Common myeloid progenitor, CD34-positive (primary cell): ENCODE measurements at regions not wholly inside any gene's neighbourhood (a gene's known extent, or its start where the extent isn't known, plus 50 kb on each side); places are given as distances from the start of the nearest gene placed in this dataset.

Experiments used
- CTCF ChIA-PET: fragments of 350-600 bp; sonication (Branson Sonifier 250); formaldehyde crosslinking; loops from one replicate; lab custom pipeline; 2021; ENCODE audit warnings: antibody characterized with exemption; lab: Charles Lee
- POLR2A ChIA-PET: fragments of 350-600 bp; sonication (Branson Sonifier 250); formaldehyde crosslinking; loops from one replicate; lab custom pipeline; 2021; ENCODE audit warnings: antibody characterized with exemption; lab: Charles Lee
- DNase-seq, 3 donors: peaks; one replicate each; pipeline versions ENCODE4 v3.0.0 to v3.0.0-alpha.2; 2013
- H3K27ac ChIP-seq, 2 experiments: 1 replicate in 1 of 2; 2 replicates in 1 of 2; pipeline ENCODE4 v1.7.0; 2013; ENCODE audit warnings: inconsistent platforms in 2 of 2, low read length in 2 of 2, mild to moderate bottlenecking in 2 of 2, low read depth in 1 of 2, moderate library complexity in 1 of 2; ENCODE audit not compliant: severe bottlenecking in 2 of 2, insufficient read depth in 1 of 2, poor library complexity in 1 of 2
- H3K27me3 ChIP-seq, 5 experiments: replicated peaks in 2 of 5; 1 replicate in 3 of 5; 2 replicates in 2 of 5; pipeline versions ENCODE4 v1.6.1 to v1.7.0; 2013; ENCODE audit warnings: low read length in 4 of 5, mild to moderate bottlenecking in 2 of 5, moderate library complexity in 2 of 5, inconsistent platforms in 1 of 5; ENCODE audit not compliant: insufficient read depth in 5 of 5, control insufficient read depth in 4 of 5
- H3K36me3 ChIP-seq, 4 experiments: 1 replicate in 2 of 4; 2 replicates in 2 of 4; pipeline versions ENCODE4 v1.6.1 to v1.7.0; 2013; ENCODE audit warnings: low read length in 3 of 4, control low read depth in 1 of 4, mild to moderate bottlenecking in 1 of 4; ENCODE audit not compliant: control insufficient read depth in 4 of 4, insufficient read depth in 4 of 4
- H3K4me1 ChIP-seq, 4 experiments: 1 replicate in 3 of 4; 2 replicates in 1 of 4; pipeline versions ENCODE4 v1.6.1 to v1.7.1; 2013; ENCODE audit warnings: low read length in 3 of 4, mild to moderate bottlenecking in 3 of 4, control low read depth in 1 of 4, inconsistent platforms in 1 of 4, moderate library complexity in 1 of 4; ENCODE audit not compliant: control insufficient read depth in 4 of 4, insufficient read depth in 4 of 4; ENCODE audit errors: control extremely low read depth in 1 of 4
- H3K4me3 ChIP-seq, 7 experiments: 1 replicate in 4 of 7; 2 replicates in 3 of 7; pipeline versions ENCODE4 v1.5.1 to v1.7.0; 2013; ENCODE audit warnings: mild to moderate bottlenecking in 7 of 7, low read length in 6 of 7, moderate library complexity in 6 of 7, inconsistent platforms in 2 of 7, low read depth in 2 of 7, control low read depth in 1 of 7; ENCODE audit not compliant: insufficient read depth in 4 of 7, control insufficient read depth in 1 of 7; ENCODE audit errors: extremely low read depth in 1 of 7
- H3K9me3 ChIP-seq, 5 experiments: 1 replicate in 4 of 5; 2 replicates in 1 of 5; pipeline versions ENCODE4 v1.6.1 to v1.7.1; 2013; ENCODE audit warnings: low read length in 4 of 5, mild to moderate bottlenecking in 2 of 5, inconsistent platforms in 1 of 5, low read depth in 1 of 5, moderate library complexity in 1 of 5; ENCODE audit not compliant: control insufficient read depth in 4 of 5, insufficient read depth in 2 of 5; ENCODE audit errors: control extremely low read depth in 1 of 5
- WGBS: methylation state at CpG from one replicate; pipeline ENCODE4 v1.1.5; 2013; ENCODE audit not compliant: insufficient coverage; 5-methylcytosine and 5-hydroxymethylcytosine counted together

- peaks cover 0 to 8% (median 3%) of the 10 kb centered on the region in 5 experiments for H3K9me3 ChIP-seq
- no peaks in the 10 kb centered on the region for H3K27me3 ChIP-seq
- H3K36me3 ChIP-seq: no peaks in the 10 kb centered on the region
- H3K4me1 ChIP-seq: peaks cover 4 to 15% (median 10%) of the 10 kb centered on the region in 4 experiments
- no peak overlapping the region for H3K4me3 ChIP-seq
- POLR2A ChIA-PET: interaction anchor here (0.7 kb wide), 1 partner anchor 11 kb away, joined by 3 read pairs; no protein-coding TSS in a partner anchor
- no peak overlapping the region for H3K27ac ChIP-seq
- no peak for DNase-seq
- CTCF ChIA-PET: no interaction called here
- no CpG with 5 or more reads among the region's 2 CpGs for WGBS
Observed at GRCh38 chr20:24070679-24071078, 82.1 kb upstream of the GGTLC1 start.

- Histone ChIP-seq H3K27ac (no peak overlapping the region), H3K9me3 (peaks cover 0 to 5% (median under 1%) of the 10 kb centered on the region in 5 experiments), H3K4me1 (peaks cover 4 to 25% (median 15%) of the 10 kb centered on the region in 4 experiments), H3K27me3 (no peaks in the 10 kb centered on the region), H3K4me3 (peak overlapping the region in 4 of 7 experiments; percentile 1 to 56 (median 50)), H3K36me3 (no peaks in the 10 kb centered on the region)
- 7% methylated on average over 5 of the region's 6 CpGs for WGBS
- ChIA-PET POLR2A (interaction anchor here (0.7 kb wide), 1 partner anchor 22 kb away, joined by 7 read pairs; no protein-coding TSS in a partner anchor), CTCF (interaction anchor here (1.1 kb wide), 1 partner anchor 11 kb away, joined by 3 read pairs; no protein-coding TSS in a partner anchor)
- DNase-seq: peak; percentile 23 to 78 (median 61)
Observed at GRCh38 chr20:24066076-24066700, 77.6 kb upstream of the GGTLC1 start.

- ChIA-PET CTCF (no interaction called here), POLR2A (no interaction called here)
- DNase-seq: no peak
Observed at GRCh38 chr20:24064915-24065314, 76.3 kb upstream of the GGTLC1 start.

GRCh38 chr20:24064092-24064491 is 75.5 kb upstream of the GGTLC1 start:
- no peak overlapping the region for H3K27ac ChIP-seq
- H3K9me3 ChIP-seq: no peaks in the 10 kb centered on the region
- no peaks in the 10 kb centered on the region for H3K36me3 ChIP-seq
- no peaks in the 10 kb centered on the region for H3K27me3 ChIP-seq
- WGBS: 100% methylated on average over 4 of the region's 4 CpGs
- no peak overlapping the region for H3K4me3 ChIP-seq
- peaks cover 4 to 25% (median 15%) of the 10 kb centered on the region in 4 experiments for H3K4me1 ChIP-seq
- no peak for DNase-seq
- ChIA-PET CTCF (interaction anchor here (1.0 to 1.2 kb wide), 2 partner anchors 11 to 38 kb away, joined by 3 read pairs; no protein-coding TSS in a partner anchor), POLR2A (no interaction called here)

More at GRCh38 chr20:24064915-24065314, 76.3 kb upstream of the GGTLC1 start:
- peaks cover 4 to 25% (median 15%) of the 10 kb centered on the region in 4 experiments for H3K4me1 ChIP-seq
- no peak overlapping the region for H3K27ac ChIP-seq
- no peaks in the 10 kb centered on the region for H3K36me3 ChIP-seq
- H3K9me3 ChIP-seq: no peaks in the 10 kb centered on the region
- H3K4me3 ChIP-seq: no peak overlapping the region
- H3K27me3 ChIP-seq: no peaks in the 10 kb centered on the region

GRCh38 chr20:24063100-24063499 is 74.5 kb upstream of the GGTLC1 start:
- Histone ChIP-seq H3K9me3 (no peaks in the 10 kb centered on the region), H3K36me3 (no peaks in the 10 kb centered on the region), H3K4me3 (no peak overlapping the region), H3K4me1 (peaks cover 4 to 25% (median 15%) of the 10 kb centered on the region in 4 experiments), H3K27ac (no peak overlapping the region), H3K27me3 (no peaks in the 10 kb centered on the region)
- WGBS: 100% methylated on average over 3 of the region's 5 CpGs
- CTCF ChIA-PET: interaction anchor here (1.0 to 1.4 kb wide), 3 partner anchors 12 to 39 kb away, joined by 3 read pairs; no protein-coding TSS in a partner anchor
- POLR2A ChIA-PET: no interaction called here
- DNase-seq: no peak

GRCh38 chr20:24060851-24061590 is 72.4 kb upstream of the GGTLC1 start:
- no peaks in the 10 kb centered on the region for H3K36me3 ChIP-seq
- no peak overlapping the region for H3K27ac ChIP-seq
- H3K4me1 ChIP-seq: peaks cover 0 to 14% (median 8%) of the 10 kb centered on the region in 4 experiments
- H3K27me3 ChIP-seq: no peaks in the 10 kb centered on the region
- CTCF ChIA-PET: no interaction called here
- POLR2A ChIA-PET: no interaction called here
- no peak for DNase-seq
- H3K9me3 ChIP-seq: no peaks in the 10 kb centered on the region
- WGBS: 99% methylated on average over 8 of the region's 13 CpGs
- no peak overlapping the region for H3K4me3 ChIP-seq

- 87% methylated on average over 3 of the region's 5 CpGs for WGBS
- Histone ChIP-seq H3K9me3 (no peaks in the 10 kb centered on the region), H3K36me3 (no peaks in the 10 kb centered on the region), H3K4me3 (no peak overlapping the region), H3K4me1 (peaks cover 0 to 8% (median 4%) of the 10 kb centered on the region in 4 experiments), H3K27me3 (no peaks in the 10 kb centered on the region), H3K27ac (no peak overlapping the region)
- DNase-seq: no peak
- ChIA-PET POLR2A (no interaction called here), CTCF (interaction anchor here (1.0 kb wide), 1 partner anchor 577 kb away, joined by 3 read pairs; no protein-coding TSS in a partner anchor)
Observed at GRCh38 chr20:24059174-24059573, 70.6 kb upstream of the GGTLC1 start.
